Heart right ventricle (tissue), 16 donors: ENCODE measurements at regions not wholly inside any gene's neighbourhood (a gene's known extent, or its start where the extent isn't known, plus 50 kb on each side); places are given as distances from the start of the nearest gene placed in this dataset.

Experiments
- ATAC-seq, 8 donors: fragments of 200-7000 bp; cut with Tn5 transposase; one replicate each; pipeline ENCODE4 v1.9.1; 2020; ENCODE audit warnings: mild to moderate bottlenecking in 8 of 8, moderate library complexity in 8 of 8, moderate number of reproducible peaks in 1 of 8
- DNase-seq, 2 donors: peaks; one replicate each; pipeline ENCODE4 v3.0.0-alpha.2; 2020
- H3K27ac ChIP-seq, 10 donors: fragments of 200-600 bp; sonication (generic) in 2 of 10; one replicate each; pipeline versions ENCODE4 v1.5.0 to v1.8.0; 2020 to 2022; ENCODE audit warnings: mild to moderate bottlenecking in 3 of 10
- H3K27me3 ChIP-seq, 7 donors: fragments of 200-600 bp; one replicate each; pipeline ENCODE4 v1.8.0; 2021 to 2022; ENCODE audit warnings: mild to moderate bottlenecking in 2 of 7
- H3K36me3 ChIP-seq, 9 donors: fragments of 200-600 bp; sonication (generic) in 1 of 9; one replicate each; pipeline versions ENCODE4 v1.5.0 to v1.8.0; 2020 to 2022; ENCODE audit warnings: mild to moderate bottlenecking in 2 of 9
- H3K4me1 ChIP-seq, 9 donors: fragments of 200-600 bp; sonication (generic) in 1 of 9; one replicate each; pipeline versions ENCODE4 v1.5.0 to v1.8.0; 2020 to 2022; ENCODE audit warnings: mild to moderate bottlenecking in 4 of 9
- H3K4me3 ChIP-seq, 10 donors: fragments of 200-600 bp; sonication (generic) in 2 of 10; one replicate each; pipeline versions ENCODE4 v1.5.0 to v1.8.0; 2020 to 2022; ENCODE audit warnings: mild to moderate bottlenecking in 7 of 10, moderate library complexity in 2 of 10
- H3K9me3 ChIP-seq, 11 donors: fragments of 200-600 bp in 10 of 11; sonication (generic) in 2 of 11; one replicate each; pipeline versions ENCODE4 v1.5.0 to v1.8.0; 2013 to 2022; ENCODE audit warnings: mild to moderate bottlenecking in 2 of 11, control low read depth in 1 of 11, moderate library complexity in 1 of 11
- WGBS, 2 donors: extraction: QIAGEN DNeasy Blood & Tissue Kit; methylation state at CpG; one replicate each; pipeline ENCODE4 v1.1.7; 2013; ENCODE audit warnings: inconsistent platforms in 1 of 2; 5-methylcytosine and 5-hydroxymethylcytosine counted together
- intact Hi-C, 10 donors: fragments of 100-400 bp; cut with DNase I; formaldehyde crosslinking; loops; one replicate each; pipeline versions ENCODE4 v1.11.1 to v1.14.2; 2022
- TF ChIP-seq, protein P1 (sequence below), 9 donors: fragments of 200-600 bp; sonication (generic) in 2 of 9; IDR thresholded peaks; one replicate each; pipeline versions ENCODE4 v1.5.0 to v1.8.0; 2021 to 2022; ENCODE audit warnings: antibody characterized with exemption in 9 of 9, mild to moderate bottlenecking in 5 of 9, moderate library complexity in 1 of 9
- donor health status: Arrhythmogenic right ventricular cardiomyopathy.
- donor health status: ischemic (EF 13 %, LVEDD 7.1; RV severe dilation, severe dysfunction).
- donor health status: healthy with polysubstance abuse.
- donor health status: DM: no; HTN: yes; CAD: no.
- donor health status: DM: no; HTN: no; CAD: no.
- donor health status: ischemic (EF 25% LVEDD 6.9; RV normal size, moderate dysfunction).
- donor health status: ischemic (EF 25% LVEDD 5.7; RV mildly dilated, moderate dysfunction).
- donor health status: healthy.
- donor health status: DM: yes; HTN: yes; CAD: no.
- donor health status: Ischemic cardiomyopathy.
- donor health status: ischemic (EF 35%, LVEDD 5.7; RV mildly dilated, moderate dysfunction).
- donor health status: nonischemic (EF 11% LVEDD 7.7; RV severe dilation, severe dysfunction).
- donor health status: DM: yes; HTN: yes; CAD: no.
- donor health status: PGD.
- donor health status: ischemic (EF 29% LVEDD 5.4; RV normal size, mild dysfunction).
- donor health status: nonischemic (EF 23%, LVEDD 6.1; RV moderate dilation, normal function).

DNA sequence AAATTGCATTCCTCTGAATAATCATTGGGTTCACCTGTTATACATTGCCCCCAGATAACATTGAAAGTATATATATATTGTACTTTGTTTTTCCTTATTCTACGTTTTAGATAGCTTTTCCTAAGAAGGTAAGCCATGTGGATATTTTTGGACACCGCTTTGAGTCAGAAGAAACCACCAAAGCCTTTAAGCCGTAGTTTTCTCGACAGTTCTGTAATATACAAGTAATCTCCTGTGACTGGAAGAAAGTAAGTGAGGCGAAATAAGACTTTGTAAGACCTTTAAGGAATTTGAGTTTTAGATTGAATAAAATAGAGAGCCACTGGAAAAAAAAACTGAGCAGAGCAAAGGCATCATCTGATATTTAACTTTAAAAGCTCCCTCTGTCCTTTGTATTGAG is 1092.0 kb downstream of the DIPK2A start:
- Histone ChIP-seq H3K4me1 (no peaks in the 10 kb centered on the region), H3K36me3 (no peaks in the 10 kb centered on the region), H3K27me3 (no peaks in the 10 kb centered on the region), H3K4me3 (no peak overlapping the region), H3K9me3 (peaks cover 0 to 38% (median 0%) of the 10 kb centered on the region in 11 donors), H3K27ac (no peak overlapping the region)
- 80% methylated on average over 5 of the region's 5 CpGs for WGBS, 2 donors
- TF ChIP-seq, protein P1, sequence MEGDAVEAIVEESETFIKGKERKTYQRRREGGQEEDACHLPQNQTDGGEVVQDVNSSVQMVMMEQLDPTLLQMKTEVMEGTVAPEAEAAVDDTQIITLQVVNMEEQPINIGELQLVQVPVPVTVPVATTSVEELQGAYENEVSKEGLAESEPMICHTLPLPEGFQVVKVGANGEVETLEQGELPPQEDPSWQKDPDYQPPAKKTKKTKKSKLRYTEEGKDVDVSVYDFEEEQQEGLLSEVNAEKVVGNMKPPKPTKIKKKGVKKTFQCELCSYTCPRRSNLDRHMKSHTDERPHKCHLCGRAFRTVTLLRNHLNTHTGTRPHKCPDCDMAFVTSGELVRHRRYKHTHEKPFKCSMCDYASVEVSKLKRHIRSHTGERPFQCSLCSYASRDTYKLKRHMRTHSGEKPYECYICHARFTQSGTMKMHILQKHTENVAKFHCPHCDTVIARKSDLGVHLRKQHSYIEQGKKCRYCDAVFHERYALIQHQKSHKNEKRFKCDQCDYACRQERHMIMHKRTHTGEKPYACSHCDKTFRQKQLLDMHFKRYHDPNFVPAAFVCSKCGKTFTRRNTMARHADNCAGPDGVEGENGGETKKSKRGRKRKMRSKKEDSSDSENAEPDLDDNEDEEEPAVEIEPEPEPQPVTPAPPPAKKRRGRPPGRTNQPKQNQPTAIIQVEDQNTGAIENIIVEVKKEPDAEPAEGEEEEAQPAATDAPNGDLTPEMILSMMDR (IDR thresholded peaks at IDR 0.05), result no peak
- no peak for ATAC-seq
- no peak for DNase-seq
- intact Hi-C loops, result no loop called here

DNA sequence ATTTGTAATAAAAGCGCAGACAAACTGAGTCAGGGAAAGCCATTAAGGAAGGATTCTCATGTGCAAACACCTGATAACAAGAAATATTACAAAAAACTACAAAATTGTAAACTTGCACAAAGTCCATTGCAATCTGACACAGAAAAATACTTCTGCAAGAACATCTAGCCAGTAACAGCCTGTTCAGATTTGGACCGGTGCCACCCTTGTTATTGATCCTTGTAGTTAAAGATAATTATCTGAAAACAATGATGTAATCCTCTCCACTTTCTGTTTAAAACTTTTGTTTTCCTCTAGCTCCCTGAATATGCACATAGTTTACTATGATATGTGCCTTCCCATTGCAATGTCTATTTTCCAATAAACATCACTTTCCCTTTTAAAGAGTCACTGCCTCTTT is 1090.2 kb downstream of the PLOD2 start:
- no peaks in the 10 kb centered on the region for H3K36me3 ChIP-seq
- intact Hi-C loops, result no loop called here
- ATAC-seq, result no peak
- 90 to 93% methylated on average over 2 of the region's 2 CpGs for WGBS, 2 donors
- DNase-seq, result no peak
- H3K4me1 ChIP-seq, result no peaks in the 10 kb centered on the region
- TF ChIP-seq, protein P1 (IDR thresholded peaks at IDR 0.05), result no peak
- no peaks in the 10 kb centered on the region for H3K27me3 ChIP-seq
- H3K9me3 ChIP-seq, result peaks cover 0 to 16% (median 0%) of the 10 kb centered on the region in 11 donors
- no peak overlapping the region for H3K4me3 ChIP-seq
- no peak overlapping the region for H3K27ac ChIP-seq

DNA sequence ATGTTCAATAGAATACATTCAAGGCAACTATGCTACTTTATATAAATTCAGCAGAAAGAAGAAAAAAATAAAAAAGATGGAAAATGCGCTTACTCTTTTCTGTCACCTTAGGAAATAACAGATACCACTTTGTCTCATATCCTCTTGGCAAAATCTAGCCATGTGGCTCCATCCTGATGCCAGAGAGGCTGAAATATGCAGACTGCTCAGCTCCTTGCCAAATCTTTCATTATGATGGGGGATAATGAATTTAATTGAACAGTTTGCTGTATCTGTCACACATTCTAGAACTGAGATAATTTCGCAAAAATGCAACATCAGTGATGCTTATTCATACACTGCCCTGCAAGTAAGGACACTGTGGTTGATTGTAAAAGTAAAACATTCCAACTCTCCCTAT is 1081.5 kb downstream of the PLOD2 start:
- WGBS, 2 donors, result 84 to 94% methylated on average over 2 of the region's 2 CpGs
- no peak overlapping the region for H3K27ac ChIP-seq
- intact Hi-C loops, result no loop called here
- H3K27me3 ChIP-seq, result no peaks in the 10 kb centered on the region
- no peak for ATAC-seq
- no peak for DNase-seq
- no peaks in the 10 kb centered on the region for H3K36me3 ChIP-seq
- H3K9me3 ChIP-seq, result peaks cover 0 to under 1% (median 0%) of the 10 kb centered on the region in 11 donors
- H3K4me1 ChIP-seq, result no peaks in the 10 kb centered on the region
- TF ChIP-seq, protein P1 (IDR thresholded peaks at IDR 0.05), result no peak
- H3K4me3 ChIP-seq, result no peak overlapping the region

DNA sequence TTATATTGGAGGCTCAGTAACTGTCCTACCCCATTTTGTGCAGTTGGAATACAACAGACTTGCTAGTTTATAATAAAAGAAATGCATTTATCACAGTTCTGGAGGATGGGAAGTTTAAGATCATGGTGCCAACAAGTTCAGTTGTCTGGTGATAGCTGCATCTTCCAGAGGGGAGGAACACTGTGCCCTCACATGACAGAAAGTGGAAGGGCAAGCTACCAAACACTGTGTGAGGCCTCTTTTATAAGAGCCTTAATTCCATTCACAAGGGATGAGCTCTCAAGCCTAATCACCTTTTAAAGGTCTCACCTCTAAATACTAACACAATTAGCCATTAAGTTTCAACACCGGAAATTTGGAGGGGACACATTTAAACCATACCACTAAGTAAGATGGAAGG is 1073.9 kb downstream of the PLOD2 start:
- no peak overlapping the region for H3K27ac ChIP-seq
- intact Hi-C loops, result no loop called here
- no peaks in the 10 kb centered on the region for H3K4me1 ChIP-seq
- no peak overlapping the region for H3K4me3 ChIP-seq
- TF ChIP-seq, protein P1 (IDR thresholded peaks at IDR 0.05), result no peak
- H3K9me3 ChIP-seq, result peaks cover 0 to 2% (median 0%) of the 10 kb centered on the region in 11 donors
- no peaks in the 10 kb centered on the region for H3K27me3 ChIP-seq
- ATAC-seq (no peak), DNase-seq (no peak)
- WGBS, 2 donors, result 91 to 96% methylated on average over 1 of the region's 1 CpG
- H3K36me3 ChIP-seq, result no peaks in the 10 kb centered on the region
